A673 (cell line): ENCODE measurements at regions not wholly inside any gene's neighbourhood (a gene's known extent, or its start where the extent isn't known, plus 50 kb on each side); places are given as distances from the start of the nearest gene placed in this dataset.

Experiments
- BruUV-seq: library from RNA; stranded (reverse); fragments of 400-500 nt; replicated peaks from 2 replicates; lab custom pipeline; 2021; lab: Mats Ljungman, UMichigan
- CTCF ChIA-PET: fragments of 300-600 bp; sonication (Branson Sonifier 250); formaldehyde crosslinking; loops from one replicate; lab custom pipeline; 2022; ENCODE audit warnings: antibody characterized with exemption; lab: Charles Lee
- POLR2A ChIA-PET: fragments of 300-600 bp; sonication (Branson Sonifier 250); formaldehyde crosslinking; loops from one replicate; lab custom pipeline; 2022; ENCODE audit warnings: antibody characterized with exemption; ENCODE audit not compliant: low non-redundant PET; lab: Charles Lee
- DNase-seq: peaks from one replicate; pipeline ENCODE4 v3.0.0-alpha.2; 2015; ENCODE audit warnings: low spot score
- H3K27ac ChIP-seq: fragments of 200-600 bp; sonication (generic); 2 replicates; pipeline ENCODE4 v1.5.1; 2016; ENCODE audit warnings: mixed run types, low read depth, mild to moderate bottlenecking, mixed read lengths, antibody characterized with exemption, low read length; ENCODE audit not compliant: poor library complexity, severe bottlenecking
- H3K27me3 ChIP-seq: fragments of 200-600 bp; sonication (generic); replicated peaks from 2 replicates; pipeline ENCODE4 v1.6.1; 2017; ENCODE audit warnings: mixed run types, low read depth, mild to moderate bottlenecking, mixed read lengths, antibody characterized with exemption, low read length; ENCODE audit not compliant: insufficient read depth, poor library complexity
- H3K36me3 ChIP-seq: fragments of 200-600 bp; sonication (generic); 2 replicates; pipeline ENCODE4 v1.6.1; 2016; ENCODE audit warnings: mixed run types, mild to moderate bottlenecking, mixed read lengths, antibody characterized with exemption, low read length; ENCODE audit not compliant: insufficient read depth, poor library complexity, severe bottlenecking
- H3K4me1 ChIP-seq: fragments of 200-600 bp; sonication (generic); 2 replicates; pipeline ENCODE4 v1.6.1; 2017; ENCODE audit warnings: mixed run types, mild to moderate bottlenecking, mixed read lengths, antibody characterized with exemption, low read length; ENCODE audit not compliant: insufficient read depth, poor library complexity, severe bottlenecking
- H3K4me3 ChIP-seq: fragments of 200-600 bp; sonication (generic); 2 replicates; pipeline ENCODE4 v1.5.1; 2016; ENCODE audit warnings: low read depth, mixed run types, mild to moderate bottlenecking, mixed read lengths, low read length; ENCODE audit not compliant: poor library complexity, severe bottlenecking
- H3K9me3 ChIP-seq: fragments of 200-600 bp; sonication (generic); 2 replicates; pipeline ENCODE4 v1.6.1; 2016; ENCODE audit warnings: mixed run types, low read depth, mild to moderate bottlenecking, mixed read lengths, antibody characterized with exemption, low read length; ENCODE audit not compliant: poor library complexity, severe bottlenecking
- EZH2 ChIP-seq: fragments of 200-600 bp; sonication (generic); IDR thresholded peaks from 2 replicates; pipeline ENCODE4 v1.6.1; 2017; ENCODE audit warnings: borderline replicate concordance, low read depth, mild to moderate bottlenecking, mixed read lengths, antibody characterized with exemption, low read length; ENCODE audit not compliant: poor library complexity, severe bottlenecking
- intact Hi-C: fragments of 100-400 bp; cut with micrococcal nuclease; formaldehyde crosslinking; loops from one replicate; pipeline ENCODE4 v1.10.0; 2022; ENCODE audit not compliant: unreplicated experiment
- TF ChIP-seq, protein P1 (sequence below): fragments of 300-800, 200-600 bp; sonication (generic); conservative IDR thresholded peaks from 2 replicates; pipeline ENCODE4 v1.5.1; 2017; ENCODE audit warnings: low read depth, mild to moderate bottlenecking, antibody characterized with exemption, low read length, moderate library complexity, mixed read lengths

DNA sequence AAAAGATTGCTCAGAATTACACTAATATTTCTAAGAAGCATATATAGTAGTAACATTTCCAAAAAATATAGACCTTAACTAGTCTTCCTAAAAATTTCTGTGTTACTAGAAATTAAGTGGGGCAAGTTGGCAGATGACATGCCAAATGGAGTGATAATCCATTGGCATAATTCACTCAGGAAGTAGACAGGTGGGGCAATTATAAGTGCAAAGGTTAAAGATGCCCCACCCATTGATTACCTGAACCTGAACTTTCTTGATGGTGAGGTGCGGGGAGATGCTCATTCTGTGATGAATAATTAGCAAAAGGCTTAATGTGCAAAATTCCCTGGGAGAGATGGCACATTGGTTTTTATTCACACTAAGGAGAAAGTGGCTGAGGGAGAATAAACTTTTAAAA, 145.8 kb upstream of the RASGEF1B start:
- H3K4me3 ChIP-seq, result no peak overlapping the region
- CTCF ChIA-PET, result no interaction called here
- BruUV-seq, result no TSS peak
- H3K27me3 ChIP-seq, result no peaks in the 10 kb centered on the region
- DNase-seq, result no peak
- H3K9me3 ChIP-seq, result no peaks in the 10 kb centered on the region
- POLR2A ChIA-PET, result interaction anchor here (0.6 kb wide), 1 partner anchor 8 kb away, joined by 3 read pairs; no protein-coding TSS in a partner anchor
- no peaks in the 10 kb centered on the region for H3K36me3 ChIP-seq
- no peaks in the 10 kb centered on the region for H3K4me1 ChIP-seq
- no peak for TF ChIP-seq EZH2
- TF ChIP-seq, protein P1, sequence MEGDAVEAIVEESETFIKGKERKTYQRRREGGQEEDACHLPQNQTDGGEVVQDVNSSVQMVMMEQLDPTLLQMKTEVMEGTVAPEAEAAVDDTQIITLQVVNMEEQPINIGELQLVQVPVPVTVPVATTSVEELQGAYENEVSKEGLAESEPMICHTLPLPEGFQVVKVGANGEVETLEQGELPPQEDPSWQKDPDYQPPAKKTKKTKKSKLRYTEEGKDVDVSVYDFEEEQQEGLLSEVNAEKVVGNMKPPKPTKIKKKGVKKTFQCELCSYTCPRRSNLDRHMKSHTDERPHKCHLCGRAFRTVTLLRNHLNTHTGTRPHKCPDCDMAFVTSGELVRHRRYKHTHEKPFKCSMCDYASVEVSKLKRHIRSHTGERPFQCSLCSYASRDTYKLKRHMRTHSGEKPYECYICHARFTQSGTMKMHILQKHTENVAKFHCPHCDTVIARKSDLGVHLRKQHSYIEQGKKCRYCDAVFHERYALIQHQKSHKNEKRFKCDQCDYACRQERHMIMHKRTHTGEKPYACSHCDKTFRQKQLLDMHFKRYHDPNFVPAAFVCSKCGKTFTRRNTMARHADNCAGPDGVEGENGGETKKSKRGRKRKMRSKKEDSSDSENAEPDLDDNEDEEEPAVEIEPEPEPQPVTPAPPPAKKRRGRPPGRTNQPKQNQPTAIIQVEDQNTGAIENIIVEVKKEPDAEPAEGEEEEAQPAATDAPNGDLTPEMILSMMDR, result no peak
- intact Hi-C loops, result no loop called here
- H3K27ac ChIP-seq, result no peak overlapping the region

DNA sequence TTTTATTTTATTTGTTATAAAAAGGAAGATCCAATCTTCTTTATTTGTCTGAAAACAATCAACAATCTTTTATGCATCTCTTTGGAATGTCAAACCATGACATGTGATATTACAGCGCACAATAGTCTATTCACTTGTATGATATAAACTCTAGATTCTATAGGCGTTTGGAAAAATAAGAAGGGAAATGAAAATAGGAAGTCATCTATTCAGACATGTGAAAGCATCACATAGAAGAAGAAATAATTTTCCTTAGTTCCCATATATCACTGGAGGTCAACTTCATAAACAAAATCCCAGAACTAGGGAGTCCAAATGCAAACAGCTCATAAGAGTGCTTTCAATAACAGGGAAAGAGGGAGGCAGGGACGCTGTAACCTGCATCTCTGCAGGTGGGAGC, 139.5 kb upstream of the RASGEF1B start:
- no peak for DNase-seq
- H3K27me3 ChIP-seq, result no peaks in the 10 kb centered on the region
- BruUV-seq, result no TSS peak
- TF ChIP-seq, protein P1, result no peak
- no peak for TF ChIP-seq EZH2
- no peaks in the 10 kb centered on the region for H3K9me3 ChIP-seq
- H3K4me1 ChIP-seq, result no peaks in the 10 kb centered on the region
- H3K4me3 ChIP-seq, result no peak overlapping the region
- no peak overlapping the region for H3K27ac ChIP-seq
- POLR2A ChIA-PET, result no interaction called here
- CTCF ChIA-PET, result no interaction called here
- H3K36me3 ChIP-seq, result no peaks in the 10 kb centered on the region
- intact Hi-C loops, result no loop called here

DNA sequence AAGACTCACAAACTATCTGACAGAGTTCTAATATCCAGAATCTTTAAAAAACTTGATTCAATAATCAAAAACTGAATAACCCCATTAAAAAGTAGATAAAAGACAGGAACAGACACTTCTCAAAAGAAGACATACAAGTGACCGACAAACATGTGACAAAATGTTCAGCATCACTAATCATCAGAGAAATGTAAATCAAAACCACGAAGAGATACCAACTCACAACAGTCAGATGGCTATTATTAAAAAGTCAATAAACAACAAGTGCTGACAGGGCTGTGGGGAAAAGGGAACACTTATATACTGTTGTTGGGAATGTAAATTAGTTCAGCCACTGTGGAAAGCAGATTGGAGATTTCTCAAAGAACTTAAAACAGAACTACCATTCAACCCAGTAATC, 138.1 kb upstream of the RASGEF1B start:
- H3K9me3 ChIP-seq, result no peaks in the 10 kb centered on the region
- no peak overlapping the region for H3K27ac ChIP-seq
- intact Hi-C loops, result no loop called here
- no peak overlapping the region for H3K4me3 ChIP-seq
- ChIA-PET POLR2A (no interaction called here), CTCF (no interaction called here)
- BruUV-seq, result no TSS peak
- TF ChIP-seq, protein P1, result no peak
- TF ChIP-seq EZH2, result no peak
- no peak for DNase-seq
- no peaks in the 10 kb centered on the region for H3K4me1 ChIP-seq
- H3K27me3 ChIP-seq, result no peaks in the 10 kb centered on the region
- no peaks in the 10 kb centered on the region for H3K36me3 ChIP-seq
